ENCODE measurements at regions not wholly inside any gene's neighbourhood (a gene's known extent, or its start where the extent isn't known, plus 50 kb on each side); places are given as distances from the start of the nearest gene placed in this dataset.
A peak's percentile ranks its signal among the peaks of the same experiment; 100 is the strongest.

DNA sequence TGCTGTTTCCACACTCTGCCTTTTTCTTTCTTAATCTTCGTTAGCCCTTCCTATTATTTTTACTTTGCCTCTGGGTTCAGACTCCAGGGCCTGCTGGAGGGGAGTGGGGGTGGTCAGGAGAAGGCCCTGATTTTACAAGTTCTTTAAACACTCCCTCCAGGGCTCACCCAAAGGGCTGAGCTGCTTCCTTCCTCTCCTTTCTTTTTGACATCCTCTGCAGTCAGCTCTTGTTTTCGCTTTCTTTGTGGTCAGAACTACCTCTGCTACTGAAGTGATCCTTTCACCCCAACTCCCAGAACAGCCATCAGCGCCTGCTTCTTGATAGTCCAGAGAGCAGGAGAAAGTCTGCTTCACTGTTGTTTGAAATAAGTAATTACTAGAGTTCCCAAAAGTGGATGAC lies 925.7 kb downstream of the EPHA4 start:
- DNase-seq (ENCODE audit: low spot score): no peak

DNA sequence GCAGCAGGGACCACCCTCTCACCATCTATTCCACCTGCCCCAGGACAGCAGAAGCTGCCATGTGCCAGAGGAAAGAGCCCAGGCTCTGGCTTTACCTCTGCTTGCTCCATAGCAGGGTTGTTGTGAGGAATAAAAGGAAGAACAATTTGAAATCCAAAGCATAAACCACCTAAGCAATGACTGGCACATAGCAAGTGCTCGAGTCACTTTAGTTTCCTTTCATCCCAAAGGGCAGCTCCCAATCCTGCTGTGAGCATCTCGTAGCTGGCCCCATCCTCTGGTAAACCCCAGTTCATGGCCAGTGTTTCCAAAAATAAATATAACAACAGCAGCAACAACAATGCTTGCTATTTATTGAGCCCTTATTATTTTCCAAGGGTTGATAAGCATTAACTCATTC lies 923.5 kb downstream of the EPHA4 start:
- no peak for DNase-seq (ENCODE audit: low spot score)

DNA sequence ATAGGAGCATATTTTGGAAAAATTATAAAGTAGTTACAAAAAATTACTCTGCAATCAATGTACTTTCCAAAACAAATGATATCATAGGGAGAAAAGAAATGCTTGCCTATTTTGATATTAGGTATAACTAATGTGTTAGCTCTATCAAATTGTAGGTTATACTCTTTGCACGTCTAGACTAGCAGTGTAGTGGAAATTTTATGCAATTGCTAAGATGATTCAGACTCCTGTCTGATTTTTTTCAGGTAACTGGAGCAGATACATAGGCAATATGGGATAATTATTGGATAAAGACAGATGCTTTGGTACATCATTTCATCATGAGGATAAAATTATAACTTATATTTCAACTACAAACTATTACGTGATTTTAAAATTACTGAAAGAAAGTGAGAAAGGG lies 918.3 kb downstream of the EPHA4 start:
- DNase-seq (ENCODE audit: low spot score): no peak

DNA sequence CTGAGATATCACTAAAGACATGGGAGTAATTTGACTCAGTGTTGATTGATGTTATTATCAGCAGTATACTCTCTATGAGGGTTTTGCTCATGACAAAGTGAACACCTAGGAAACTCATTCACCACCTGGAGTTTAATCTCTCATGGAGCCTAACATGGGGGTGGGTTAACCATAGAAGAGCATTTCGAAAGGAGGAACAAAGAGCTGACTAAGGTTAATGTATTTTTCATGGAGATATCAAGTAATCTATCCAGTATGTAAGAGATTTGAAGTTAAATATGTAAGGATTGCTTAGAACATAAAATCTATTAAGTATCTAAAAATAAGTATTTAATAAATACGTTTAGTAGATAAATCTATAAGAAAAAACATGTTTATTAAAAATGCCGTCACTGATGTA lies 917.8 kb downstream of the EPHA4 start:
- no peak for DNase-seq (ENCODE audit: low spot score)

DNA sequence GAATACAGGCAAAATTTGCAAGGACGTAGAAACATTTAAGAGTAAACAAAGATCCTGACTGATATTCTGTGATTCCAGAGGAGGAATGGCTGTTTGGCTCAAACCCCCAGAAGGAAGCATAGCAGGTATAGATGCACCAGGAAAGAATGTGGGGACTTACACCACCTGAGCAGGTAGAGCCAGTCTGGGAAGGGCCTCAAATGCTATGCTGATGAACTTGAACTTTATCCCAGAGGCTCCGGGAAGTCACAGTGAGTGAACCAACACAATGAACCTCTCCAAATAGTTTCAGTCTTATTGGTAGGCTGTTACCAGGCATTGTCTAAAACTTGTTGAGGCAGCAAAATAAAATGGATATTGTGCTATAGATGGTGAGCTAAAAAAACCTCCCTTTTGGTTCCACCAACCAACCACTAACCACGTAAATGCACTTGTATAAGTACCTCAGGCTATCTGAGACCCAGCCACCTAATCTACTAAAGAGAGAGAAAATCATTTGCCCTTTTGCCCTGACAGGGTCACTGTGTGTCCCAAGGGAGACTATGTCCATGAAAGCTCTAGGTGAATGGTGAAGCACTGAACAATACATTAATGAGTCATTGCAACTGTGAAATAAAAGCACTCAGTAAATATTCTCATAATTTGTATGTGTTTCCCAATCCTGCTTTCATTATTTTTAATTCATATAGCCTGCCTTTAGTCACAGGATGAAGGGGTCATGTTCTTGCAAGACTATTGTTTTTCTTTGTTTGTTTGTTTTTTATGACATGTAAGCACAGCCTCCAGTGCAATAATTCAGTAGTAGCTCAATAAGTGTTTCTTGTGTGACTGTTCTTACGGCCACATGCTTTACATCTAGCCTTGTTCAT lies 911.6 kb downstream of the EPHA4 start:
- DNase-seq (ENCODE audit: low spot score): no peak

DNA sequence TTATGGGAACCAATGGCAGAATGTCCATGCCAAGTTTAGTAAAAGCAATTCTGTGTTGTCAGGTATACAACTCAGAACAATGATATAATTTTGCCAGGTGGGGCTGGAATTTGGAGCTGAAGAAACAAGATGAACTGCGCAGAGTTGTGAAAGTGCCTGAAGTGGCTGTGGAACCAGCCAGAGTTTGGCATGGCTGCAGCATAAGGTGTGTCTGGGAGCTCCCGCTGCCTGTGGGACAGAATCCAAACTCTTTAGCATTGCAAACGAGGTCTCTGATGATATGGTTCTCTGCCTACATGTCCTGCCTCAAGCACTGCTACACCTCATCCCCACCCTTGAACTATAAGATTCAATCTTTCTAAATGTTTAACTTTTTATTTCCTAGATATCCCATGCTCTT lies 909.7 kb downstream of the EPHA4 start:
- no peak for DNase-seq (ENCODE audit: low spot score)

DNA sequence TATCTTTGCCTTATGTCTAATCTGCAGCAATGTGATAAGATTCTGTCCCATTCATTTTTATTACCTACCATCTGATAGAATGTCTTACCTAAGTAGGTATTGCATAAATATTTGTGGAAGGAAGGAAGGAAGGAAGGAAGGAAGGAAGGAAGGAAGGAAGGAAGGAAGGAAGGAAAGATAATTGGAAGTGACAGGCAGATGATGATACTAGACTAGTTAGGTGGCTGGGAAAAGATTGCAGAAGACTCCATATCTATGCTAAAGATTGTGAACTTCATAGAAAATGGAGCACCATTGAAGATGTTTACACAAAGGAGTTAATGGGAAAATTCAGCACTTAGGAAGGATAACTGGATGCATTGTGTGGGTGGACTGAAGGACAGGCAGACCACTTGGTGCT lies 909.0 kb downstream of the EPHA4 start:
- no peak for DNase-seq (ENCODE audit: low spot score)

DNA sequence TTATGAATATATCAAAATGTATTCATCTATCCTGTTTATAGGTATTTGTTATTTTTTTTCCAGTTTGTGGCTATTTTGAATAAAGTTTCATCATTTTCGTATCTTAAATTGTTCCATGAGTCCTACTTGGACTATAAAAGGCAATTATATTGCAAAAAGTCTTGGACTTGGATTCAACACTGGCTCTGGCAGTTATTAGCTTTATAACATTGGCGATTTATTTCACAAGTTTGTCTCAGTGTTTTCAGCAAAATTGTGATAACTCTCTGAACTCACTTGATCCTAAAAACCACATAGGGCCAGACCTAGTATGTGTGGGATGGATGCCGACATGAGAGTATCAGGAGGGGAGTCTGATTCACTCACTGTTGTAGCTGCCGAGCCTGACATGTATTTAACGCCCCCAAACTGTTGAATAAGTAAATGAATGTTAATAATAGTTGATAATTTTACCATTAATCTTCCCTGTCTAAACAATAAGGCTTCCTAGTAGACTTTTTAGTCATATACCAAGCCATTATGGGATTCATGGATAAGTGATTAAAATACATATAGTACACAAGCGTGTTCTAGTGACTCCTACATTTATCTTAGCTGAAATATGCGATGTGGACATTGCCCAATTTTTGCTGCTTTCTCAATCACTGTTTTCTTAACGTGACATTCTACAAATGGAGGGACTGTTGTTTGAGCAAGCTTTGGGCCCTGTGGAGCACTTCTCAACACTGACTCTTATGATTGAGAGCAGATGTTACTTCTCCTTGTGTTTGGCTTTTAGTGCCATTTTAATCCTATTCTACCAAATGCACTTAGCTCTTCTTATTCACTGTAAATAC lies 907.6 kb downstream of the EPHA4 start:
- no peak for DNase-seq (ENCODE audit: low spot score)

DNA sequence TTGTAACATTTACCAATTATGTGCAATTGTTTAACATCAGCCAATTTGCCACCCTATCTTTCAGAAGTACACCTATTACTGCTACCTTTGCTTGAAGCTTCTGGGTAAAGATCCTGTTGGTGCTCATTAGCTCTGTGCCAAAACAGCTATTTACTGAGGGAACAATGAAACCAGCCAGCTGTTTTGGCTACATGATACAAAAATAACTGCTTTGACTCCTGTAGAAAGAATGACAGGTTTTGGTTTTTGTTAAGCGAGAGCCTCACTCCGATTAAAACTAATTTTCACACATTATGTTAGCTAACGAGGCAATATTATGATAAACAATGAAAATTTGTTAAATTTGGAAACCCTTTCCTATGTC lies 907.0 kb downstream of the EPHA4 start:
- no peak for DNase-seq (ENCODE audit: low spot score)

DNA sequence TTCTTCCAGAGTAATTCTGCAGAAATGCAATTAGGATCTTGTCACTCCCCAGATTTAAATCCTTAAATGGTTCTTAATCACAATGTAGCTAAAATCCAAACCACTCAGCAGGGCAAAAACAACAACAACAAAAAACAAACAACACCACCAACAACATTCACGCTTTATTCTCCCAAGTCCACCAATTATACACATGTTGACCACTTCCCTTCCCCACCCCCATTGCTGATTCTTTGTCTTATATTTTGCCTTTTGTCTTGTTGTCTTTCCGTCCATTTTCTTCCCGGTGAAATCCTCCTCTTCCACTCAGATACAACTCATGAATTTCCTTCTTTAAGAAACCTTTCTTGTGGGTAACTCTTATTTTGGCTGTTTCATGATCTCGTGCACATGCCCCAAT lies 902.8 kb downstream of the EPHA4 start:
- DNase-seq (ENCODE audit: low spot score): no peak

DNA sequence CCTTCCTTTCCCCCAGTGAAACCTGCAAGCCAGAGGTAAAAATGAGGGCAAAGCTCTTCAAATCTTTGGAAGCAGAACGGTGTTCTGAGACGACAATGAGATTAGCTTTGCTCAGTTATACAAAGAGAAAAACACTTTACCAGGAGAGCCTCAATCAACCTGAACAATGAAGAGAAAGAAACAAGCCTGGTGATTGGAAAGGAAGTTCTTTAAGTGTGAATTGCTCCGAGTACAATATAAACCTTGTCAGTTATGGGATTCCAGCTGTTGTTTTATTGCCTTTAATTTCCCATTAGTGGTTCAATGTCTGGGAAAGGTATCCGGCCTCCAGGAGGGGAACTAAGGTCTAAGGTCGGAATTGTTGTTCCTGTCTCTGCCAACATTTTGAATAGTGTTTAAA lies 901.6 kb downstream of the EPHA4 start:
- DNase-seq (ENCODE audit: low spot score): no peak

DNA sequence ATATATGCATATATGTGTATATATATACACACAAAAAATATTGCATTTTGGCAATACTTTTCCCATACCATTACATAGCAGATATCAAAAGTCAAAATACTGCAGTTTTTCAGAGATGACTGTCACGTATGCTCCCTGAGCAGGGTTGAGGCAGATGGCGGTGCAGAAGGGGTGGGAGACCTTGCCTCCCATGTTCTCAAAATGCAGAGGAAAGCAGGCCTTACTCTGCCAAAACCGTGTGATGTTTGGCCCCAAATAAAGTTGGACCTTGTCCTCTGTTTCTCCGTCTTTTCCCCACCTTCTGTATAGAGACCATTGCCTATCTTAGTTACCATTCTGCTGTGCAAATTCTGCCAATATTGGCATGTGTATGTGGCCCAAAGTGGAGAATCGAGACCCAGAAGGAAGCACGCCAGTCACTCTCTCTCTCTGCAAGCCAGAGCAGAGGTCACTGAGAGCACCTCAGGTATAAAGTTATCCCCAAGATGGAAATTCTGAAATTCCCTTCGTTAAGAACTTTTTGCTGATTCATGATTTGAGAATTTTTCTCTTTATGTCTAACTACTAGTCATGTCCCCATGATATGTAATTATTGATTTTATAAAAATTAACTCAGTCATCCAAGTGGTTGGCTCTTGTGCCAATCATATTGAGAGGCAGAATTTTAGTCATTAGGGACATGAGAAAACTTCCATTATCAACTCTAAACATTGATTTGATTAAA lies 898.8 kb downstream of the EPHA4 start:
- no peak for DNase-seq (ENCODE audit: low spot score)

DNA sequence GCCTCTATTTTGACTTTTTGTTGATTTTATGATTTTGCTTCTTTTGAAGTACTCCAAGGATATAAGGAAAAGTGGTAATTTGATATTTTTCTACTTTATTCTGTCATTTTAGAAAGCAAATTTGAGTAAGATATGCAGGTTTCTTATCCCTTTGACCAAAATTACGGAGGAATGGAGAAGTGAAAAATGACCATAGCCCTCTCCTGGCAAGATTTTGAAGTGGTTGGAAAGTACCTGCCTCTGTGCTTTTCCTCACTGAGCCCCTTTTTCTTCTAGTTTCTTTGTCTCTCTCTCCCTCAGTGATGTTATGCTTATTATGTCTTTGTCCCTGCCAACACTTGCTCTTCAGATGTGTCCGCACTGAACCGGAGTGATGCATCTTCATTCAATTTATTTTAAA lies 898.1 kb downstream of the EPHA4 start:
- no peak for DNase-seq (ENCODE audit: low spot score)

DNA sequence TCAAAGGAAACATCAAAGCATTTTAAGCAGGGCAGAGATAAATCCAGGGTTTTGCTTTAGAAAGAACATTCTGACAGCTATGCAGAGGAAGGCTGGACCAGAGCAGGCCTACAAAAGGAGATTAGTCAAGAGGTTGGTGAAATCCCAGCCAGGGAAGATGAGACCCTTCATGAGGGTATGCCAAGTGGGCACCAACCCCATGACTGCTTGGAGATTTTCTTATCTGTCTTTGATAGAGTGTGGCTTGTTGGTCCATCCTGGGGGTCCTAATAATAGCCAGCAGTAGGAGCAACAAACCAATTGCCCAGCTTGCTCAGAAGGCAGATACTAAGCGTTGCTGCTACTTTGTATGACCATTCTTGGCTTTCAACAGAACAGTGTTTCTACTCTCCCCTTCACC lies 895.4 kb downstream of the EPHA4 start:
- DNase-seq (ENCODE audit: low spot score): no peak

DNA sequence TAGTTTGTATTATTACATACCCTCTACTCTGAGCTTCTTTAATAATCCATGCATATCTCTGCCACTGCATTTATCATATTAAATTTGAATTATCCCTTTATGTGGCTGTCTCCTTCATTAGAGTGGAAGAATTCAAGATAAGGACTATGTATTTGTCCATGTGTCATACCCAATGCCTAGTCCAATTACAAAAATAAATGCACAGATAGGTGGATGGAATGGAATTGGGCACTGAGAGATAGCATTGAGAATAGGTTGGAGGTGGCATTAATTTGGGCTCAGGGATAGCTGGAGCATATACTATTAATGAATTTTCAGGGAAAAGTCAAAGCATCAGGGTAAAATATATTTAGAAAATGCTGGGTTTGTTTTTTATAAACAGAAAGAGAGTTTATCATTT lies 893.2 kb downstream of the EPHA4 start:
- DNase-seq (ENCODE audit: low spot score): no peak

DNA sequence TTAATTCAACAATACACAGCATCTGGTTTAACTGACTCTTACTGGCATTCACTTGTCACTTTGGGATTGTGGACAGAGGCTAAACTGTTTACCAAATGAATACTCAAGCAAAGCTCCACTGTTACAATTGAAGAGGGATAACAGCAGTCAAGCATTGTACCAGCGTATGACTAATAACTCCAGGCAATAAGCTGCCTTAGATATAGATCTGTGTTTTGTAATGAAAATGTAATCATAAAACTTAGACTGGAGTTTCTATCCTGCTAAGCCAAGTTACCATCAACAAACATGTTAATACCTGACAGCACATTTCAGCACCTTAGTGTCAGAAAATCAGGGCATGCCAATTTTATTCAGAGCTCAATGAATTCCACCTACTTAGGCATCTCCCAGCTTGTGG lies 889.5 kb downstream of the EPHA4 start:
- no peak for DNase-seq (ENCODE audit: low spot score)

DNA sequence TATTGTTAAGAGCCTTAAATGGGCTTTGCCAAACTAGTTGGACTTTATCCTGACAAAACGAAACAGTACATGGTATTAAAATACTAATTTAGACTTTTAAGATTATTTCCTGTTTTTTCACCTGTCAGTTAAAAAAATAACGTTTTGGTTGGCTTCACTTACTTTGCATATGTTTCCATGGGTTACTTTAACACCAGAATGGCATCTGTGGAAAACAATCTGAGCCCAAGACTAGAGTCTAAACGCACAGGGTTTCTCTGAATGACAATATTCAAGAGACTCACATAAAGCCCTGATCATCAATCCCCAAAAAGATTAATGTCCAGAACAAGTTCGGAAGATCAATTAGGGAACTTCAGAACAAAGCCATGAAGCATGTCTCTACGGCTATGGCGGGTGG lies 888.0 kb downstream of the EPHA4 start:
- no peak for DNase-seq (ENCODE audit: low spot score)

DNA sequence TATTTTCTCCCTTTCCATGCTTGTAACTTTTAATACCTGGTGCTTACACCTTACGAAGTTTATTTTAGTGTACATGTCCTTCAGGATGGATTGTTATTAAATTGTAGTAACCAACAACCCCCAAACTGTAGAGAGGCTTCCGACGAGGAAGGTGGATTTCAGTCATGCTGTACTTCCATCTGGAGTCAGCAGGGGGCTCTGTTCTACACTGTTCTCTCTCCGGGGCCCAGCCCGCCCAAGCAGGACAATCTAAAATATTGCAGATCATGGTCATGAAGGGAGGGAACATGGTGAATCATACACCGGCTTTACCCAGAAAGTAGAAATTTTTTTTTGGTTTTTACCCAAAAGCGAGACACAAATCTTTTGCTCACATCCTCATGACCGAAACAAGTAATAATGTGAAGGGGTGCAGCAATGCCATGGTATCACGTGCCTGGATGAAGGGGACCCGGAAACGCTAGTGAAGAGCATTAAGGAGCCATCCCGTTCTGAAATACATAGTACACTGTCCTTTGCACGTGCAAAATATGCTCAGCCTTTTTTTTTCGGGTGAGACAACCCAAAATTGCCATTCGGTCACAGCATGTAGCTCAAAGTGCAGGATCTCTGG lies 884.8 kb downstream of the EPHA4 start:
- DNase-seq (ENCODE audit: low spot score): peak; percentile 36

DNA sequence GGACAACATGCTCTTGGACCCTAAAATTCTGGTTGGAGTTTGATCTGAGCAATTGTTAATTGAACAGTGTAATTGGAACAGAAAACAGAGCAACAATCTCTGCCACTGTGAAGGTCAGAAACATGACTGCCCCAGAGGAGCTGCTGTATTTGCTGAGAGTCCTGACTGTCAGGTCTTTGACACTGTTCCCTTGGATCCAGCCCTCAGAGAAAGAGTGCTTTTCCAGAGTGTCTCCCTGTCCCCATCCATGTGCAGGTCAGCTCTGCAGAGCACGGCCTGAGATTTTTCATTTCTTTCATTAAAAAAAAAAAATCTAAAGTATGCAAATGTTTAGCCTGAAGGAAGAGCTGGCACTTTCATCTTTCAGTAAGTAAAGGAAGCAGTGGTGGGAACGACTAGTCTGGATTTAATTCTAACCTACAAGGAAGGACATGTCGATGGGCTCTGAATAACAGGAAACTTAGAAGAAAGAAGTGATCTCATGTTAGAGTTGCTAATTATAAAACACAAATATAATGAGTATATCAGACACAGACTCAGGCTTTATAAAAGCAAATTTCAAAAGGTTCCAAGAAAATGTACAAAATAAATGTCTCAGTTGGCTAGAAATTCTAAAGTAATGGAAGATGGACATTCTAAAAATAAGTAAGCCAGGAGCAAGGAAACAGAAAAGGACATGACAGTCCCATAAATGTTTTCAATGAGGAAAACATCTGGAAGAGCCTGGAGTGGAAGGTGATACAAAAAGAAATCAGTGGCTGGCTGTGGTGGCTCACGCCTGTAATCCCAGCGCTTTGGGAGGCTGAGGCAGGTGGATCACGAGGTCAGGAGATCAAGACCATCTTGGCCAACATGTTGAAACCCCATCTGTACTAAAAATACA lies 876.5 kb downstream of the EPHA4 start:
- no peak for DNase-seq (ENCODE audit: low spot score)

DNA sequence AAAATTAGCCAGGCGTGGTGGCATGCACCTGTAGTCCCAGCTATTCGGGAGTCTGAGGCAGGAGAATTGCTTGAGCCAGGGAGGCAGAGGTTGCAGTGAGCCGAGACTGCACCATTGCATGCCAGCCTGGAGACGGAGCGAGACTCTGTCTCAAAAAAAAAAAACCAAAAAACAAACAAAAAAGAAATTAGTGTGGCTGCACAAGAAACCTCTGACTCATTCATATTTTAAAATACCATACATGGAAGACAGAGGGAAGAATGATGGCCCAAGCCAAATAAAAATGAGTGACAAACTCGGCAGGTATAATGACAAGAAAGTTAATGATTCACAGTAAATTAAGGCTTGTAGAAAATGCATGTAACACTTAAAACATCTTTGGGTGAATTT lies 875.8 kb downstream of the EPHA4 start:
- no peak for DNase-seq (ENCODE audit: low spot score)

DNA sequence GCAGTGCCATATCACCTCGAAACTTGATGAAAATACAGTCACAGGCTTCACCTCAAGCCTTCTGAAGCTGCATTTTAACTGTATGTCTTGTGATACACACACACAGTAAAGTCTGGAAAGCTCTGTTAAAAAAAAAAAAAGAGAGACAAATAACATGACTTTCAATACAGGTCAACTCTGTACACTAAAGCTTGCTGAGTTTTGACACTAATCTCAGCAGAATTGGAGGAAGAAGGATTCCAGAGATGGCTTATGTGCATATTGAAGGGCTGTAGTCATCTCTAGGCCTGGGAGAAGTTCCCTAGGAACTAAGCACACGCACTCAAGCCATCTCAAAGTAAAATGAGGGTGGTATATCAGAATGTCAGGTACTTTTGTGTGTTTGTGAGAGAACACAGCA lies 875.1 kb downstream of the EPHA4 start:
- DNase-seq (ENCODE audit: low spot score): no peak
